T-cell (primary cell): ENCODE measurements at regions not wholly inside any gene's neighbourhood (a gene's known extent, or its start where the extent isn't known, plus 50 kb on each side); places are given as distances from the start of the nearest gene placed in this dataset.

ENCODE experiments used
- ATAC-seq, 4 experiments: fragments of 200-7000 bp in 3 of 4; fragments of 150-1000 bp in 1 of 4; cut with Tn5 transposase; replicated peaks in 1 of 4; 1 replicate in 3 of 4; 2 replicates in 1 of 4; pipeline ENCODE4 v1.10.0; 2021; ENCODE audit warnings: moderate library complexity in 3 of 4, mild to moderate bottlenecking in 2 of 4, moderate number of reproducible peaks in 1 of 4
- CTCF ChIA-PET, 2 donors: fragments of 300-600 bp; sonication (Branson Sonifier 250); formaldehyde crosslinking; loops; one replicate each; lab custom pipeline; 2022; ENCODE audit warnings: antibody characterized with exemption in 2 of 2; lab: Charles Lee
- POLR2A ChIA-PET, 2 donors: fragments of 300-600 bp; sonication (Branson Sonifier 250); formaldehyde crosslinking; loops; one replicate each; lab custom pipeline; 2022; ENCODE audit warnings: antibody characterized with exemption in 2 of 2; lab: Charles Lee
- DNase-seq, 35 experiments: peaks; one replicate each; pipeline versions ENCODE4 v3.0.0 to v3.0.0-alpha.2; 2013 to 2023
- H3K27ac ChIP-seq: one replicate; pipeline ENCODE4 v1.5.1; 2013; ENCODE audit warnings: low read length
- H3K27me3 ChIP-seq, 2 experiments: replicated peaks in 1 of 2; 1 replicate in 1 of 2; 2 replicates in 1 of 2; pipeline versions ENCODE4 v1.6.1 to v1.7.0; 2013; ENCODE audit warnings: low read length in 1 of 2, mixed read lengths in 1 of 2; ENCODE audit not compliant: control insufficient read depth in 2 of 2, insufficient read depth in 2 of 2; ENCODE audit errors: extremely low read depth in 1 of 2
- H3K36me3 ChIP-seq, 2 donors: 1 replicate in 1 of 2; 2 replicates in 1 of 2; pipeline versions ENCODE4 v1.6.1 to v1.7.0; 2013; ENCODE audit warnings: low read length in 1 of 2; ENCODE audit not compliant: control insufficient read depth in 2 of 2, insufficient read depth in 1 of 2; ENCODE audit errors: extremely low read depth in 1 of 2
- H3K4me1 ChIP-seq, 2 experiments: 1 replicate in 1 of 2; 2 replicates in 1 of 2; pipeline versions ENCODE4 v1.6.1 to v1.7.0; 2013; ENCODE audit warnings: low read length in 2 of 2, mixed read lengths in 1 of 2; ENCODE audit not compliant: insufficient read depth in 2 of 2, control insufficient read depth in 1 of 2; ENCODE audit errors: extremely low read depth in 1 of 2
- H3K4me3 ChIP-seq, 2 donors: 1 replicate in 1 of 2; 2 replicates in 1 of 2; pipeline versions ENCODE4 v1.5.1 to v1.7.0; 2013; ENCODE audit warnings: mild to moderate bottlenecking in 2 of 2, low read length in 1 of 2, moderate library complexity in 1 of 2; ENCODE audit not compliant: control insufficient read depth in 1 of 2; ENCODE audit errors: extremely low read depth in 1 of 2
- H3K9me3 ChIP-seq: 2 replicates; pipeline ENCODE4 v1.7.0; 2013
- H3K27ac Mint-ChIP-seq, 2 donors: one replicate each; pipeline ENCODE4 v1.8.0; 2020 to 2021; ENCODE audit warnings: mild to moderate bottlenecking in 2 of 2, mixed read lengths in 2 of 2
- H3K27me3 Mint-ChIP-seq, 2 donors: one replicate each; pipeline ENCODE4 v1.8.0; 2021 to 2022; ENCODE audit warnings: mixed read lengths in 2 of 2
- H3K36me3 Mint-ChIP-seq: one replicate; pipeline ENCODE4 v1.8.0; 2021; ENCODE audit warnings: mixed read lengths
- H3K4me1 Mint-ChIP-seq, 3 donors: one replicate each; pipeline ENCODE4 v1.8.0; 2020 to 2022; ENCODE audit warnings: mixed read lengths in 3 of 3, mild to moderate bottlenecking in 1 of 3
- H3K4me3 Mint-ChIP-seq, 3 donors: one replicate each; pipeline ENCODE4 v1.8.0; 2020 to 2022; ENCODE audit warnings: mild to moderate bottlenecking in 3 of 3, mixed read lengths in 3 of 3, moderate library complexity in 3 of 3
- H3K9me3 Mint-ChIP-seq, 3 donors: one replicate each; pipeline ENCODE4 v1.8.0; 2020 to 2022; ENCODE audit warnings: mixed read lengths in 3 of 3
- WGBS: methylation state at CpG from one replicate; pipeline ENCODE4 v1.1.5; 2013; ENCODE audit warnings: missing lambda C conversion rate; ENCODE audit not compliant: insufficient coverage; 5-methylcytosine and 5-hydroxymethylcytosine counted together

GRCh38 chr2:106339609-106340008, 128.6 kb downstream of the RGPD3 start:
- Mint-ChIP-seq H3K9me3 (peaks cover 0 to 3% (median 0%) of the 10 kb centered on the region in 3 donors), H3K27ac (peak overlapping the region; percentile 26 to 79), H3K4me3 (no peak overlapping the region), H3K27me3 (no peaks in the 10 kb centered on the region), H3K4me1 (peaks cover 0 to 3% (median 2%) of the 10 kb centered on the region in 3 donors), H3K36me3 (no peaks in the 10 kb centered on the region)
- H3K27me3 ChIP-seq, result no peaks in the 10 kb centered on the region
- no peaks in the 10 kb centered on the region for H3K9me3 ChIP-seq
- H3K36me3 ChIP-seq, result no peaks in the 10 kb centered on the region
- DNase-seq (no peak), ATAC-seq (peak in 2 of 4 experiments; percentile 52 to 53)
- CTCF ChIA-PET, result no interaction called here
- no peak overlapping the region for H3K4me3 ChIP-seq
- no peak overlapping the region for H3K27ac ChIP-seq
- no peaks in the 10 kb centered on the region for H3K4me1 ChIP-seq
- POLR2A ChIA-PET, result no interaction called here
- 57% methylated on average over 1 of the region's 3 CpGs for WGBS

GRCh38 chr2:106339132-106339531, 129.1 kb downstream of the RGPD3 start:
- Mint-ChIP-seq H3K4me1 (peaks cover 0 to 3% (median 2%) of the 10 kb centered on the region in 3 donors), H3K4me3 (no peak overlapping the region), H3K27ac (peak overlapping the region in 1 of 2 donors; percentile 79), H3K27me3 (no peaks in the 10 kb centered on the region), H3K9me3 (peaks cover 0 to 3% (median 0%) of the 10 kb centered on the region in 3 donors), H3K36me3 (no peaks in the 10 kb centered on the region)
- no peaks in the 10 kb centered on the region for H3K9me3 ChIP-seq
- CTCF ChIA-PET, result no interaction called here
- H3K4me3 ChIP-seq, result no peak overlapping the region
- no peak overlapping the region for H3K27ac ChIP-seq
- no peak for ATAC-seq
- H3K27me3 ChIP-seq, result no peaks in the 10 kb centered on the region
- no peaks in the 10 kb centered on the region for H3K4me1 ChIP-seq
- no peaks in the 10 kb centered on the region for H3K36me3 ChIP-seq
- DNase-seq, result no peak
- 96% methylated on average over 4 of the region's 5 CpGs for WGBS
- POLR2A ChIA-PET, result no interaction called here

- Mint-ChIP-seq H3K27me3 (no peaks in the 10 kb centered on the region), H3K36me3 (no peaks in the 10 kb centered on the region), H3K27ac (no peak overlapping the region), H3K4me3 (no peak overlapping the region), H3K4me1 (peaks cover 0 to 4% (median 3%) of the 10 kb centered on the region in 3 donors), H3K9me3 (peaks cover 0 to 2% (median 0%) of the 10 kb centered on the region in 3 donors)
- ATAC-seq (no peak), DNase-seq (no peak)
- WGBS, result no CpG with 5 or more reads among the region's 5 CpGs
- no peaks in the 10 kb centered on the region for H3K36me3 ChIP-seq
- no peak overlapping the region for H3K4me3 ChIP-seq
- no peaks in the 10 kb centered on the region for H3K4me1 ChIP-seq
- ChIA-PET POLR2A (no interaction called here), CTCF (no interaction called here)
- no peaks in the 10 kb centered on the region for H3K9me3 ChIP-seq
- no peaks in the 10 kb centered on the region for H3K27me3 ChIP-seq
- H3K27ac ChIP-seq, result no peak overlapping the region
These were observed 130.2 kb downstream of the RGPD3 start for GRCh38 chr2:106338043-106338442.

- H3K9me3 ChIP-seq, result no peaks in the 10 kb centered on the region
- no peaks in the 10 kb centered on the region for H3K27me3 ChIP-seq
- DNase-seq (no peak), ATAC-seq (no peak)
- 75% methylated on average over 1 of the region's 2 CpGs for WGBS
- peaks cover 0 to 12% (median 10%) of the 10 kb centered on the region in 3 donors for H3K4me1 Mint-ChIP-seq
- CTCF ChIA-PET, result no interaction called here
- POLR2A ChIA-PET, result no interaction called here
- no peaks in the 10 kb centered on the region for H3K36me3 ChIP-seq
- no peaks in the 10 kb centered on the region for H3K36me3 Mint-ChIP-seq
- no peak overlapping the region for H3K27ac Mint-ChIP-seq
- no peak overlapping the region for H3K4me3 ChIP-seq
- H3K27ac ChIP-seq, result no peak overlapping the region
- no peaks in the 10 kb centered on the region for H3K4me1 ChIP-seq
- no peaks in the 10 kb centered on the region for H3K27me3 Mint-ChIP-seq
- H3K9me3 Mint-ChIP-seq, result peaks cover 0 to 2% (median 0%) of the 10 kb centered on the region in 3 donors
- H3K4me3 Mint-ChIP-seq, result no peak overlapping the region
These were observed 131.5 kb downstream of the RGPD3 start for GRCh38 chr2:106336737-106337136.

- 80% methylated on average over 2 of the region's 4 CpGs for whole genome bisulfite sequencing
- Histone ChIP-seq H3K27ac (no peak overlapping the region), H3K4me3 (no peak overlapping the region), H3K4me1 (no peaks in the 10 kb centered on the region), H3K27me3 (no peaks in the 10 kb centered on the region), H3K36me3 (no peaks in the 10 kb centered on the region), H3K9me3 (no peaks in the 10 kb centered on the region)
- CTCF ChIA-PET, result no interaction called here
- peaks cover 0 to 2% (median 0%) of the 10 kb centered on the region in 3 donors for H3K9me3 Mint-ChIP-seq
- peaks cover 0 to 15% (median 13%) of the 10 kb centered on the region in 3 donors for H3K4me1 Mint-ChIP-seq
- H3K27me3 Mint-ChIP-seq, result no peaks in the 10 kb centered on the region
- ATAC-seq, result no peak
- no peaks in the 10 kb centered on the region for H3K36me3 Mint-ChIP-seq
- H3K4me3 Mint-ChIP-seq, result no peak overlapping the region
- no peak overlapping the region for H3K27ac Mint-ChIP-seq
- no peak for DNase-seq
- POLR2A ChIA-PET, result no interaction called here
These were observed 132.1 kb downstream of the RGPD3 start for GRCh38 chr2:106336108-106336507.

- Histone ChIP-seq H3K9me3 (no peaks in the 10 kb centered on the region), H3K4me1 (no peaks in the 10 kb centered on the region), H3K27ac (no peak overlapping the region), H3K4me3 (no peak overlapping the region), H3K27me3 (no peaks in the 10 kb centered on the region), H3K36me3 (no peaks in the 10 kb centered on the region)
- peaks cover 0 to 14% (median 11%) of the 10 kb centered on the region in 3 donors for H3K4me1 Mint-ChIP-seq
- no peak overlapping the region for H3K27ac Mint-ChIP-seq
- no peak for ATAC-seq
- ChIA-PET CTCF (no interaction called here), POLR2A (no interaction called here)
- no peak overlapping the region for H3K4me3 Mint-ChIP-seq
- no peaks in the 10 kb centered on the region for H3K36me3 Mint-ChIP-seq
- no peak for DNase-seq
- H3K27me3 Mint-ChIP-seq, result no peaks in the 10 kb centered on the region
- WGBS, result 92% methylated on average over 4 of the region's 4 CpGs
- peaks cover 0 to 2% (median 0%) of the 10 kb centered on the region in 3 donors for H3K9me3 Mint-ChIP-seq
These were observed 133.4 kb downstream of the RGPD3 start for GRCh38 chr2:106334802-106335201.
